ENCODE measurements at regions not wholly inside any gene's neighbourhood (a gene's known extent, or its start where the extent isn't known, plus 50 kb on each side); places are given as distances from the start of the nearest gene placed in this dataset.

GRCh38 chr1:65067491-65068201, 80.4 kb upstream of the AK4 start:
- Histone ChIP-seq H3K9me3 (no peaks in the 10 kb centered on the region), H3K36me3 (peaks cover 0 to 11% (median 0%) of the 10 kb centered on the region in 9 donors), H3K27me3 (no peaks in the 10 kb centered on the region), H3K4me1 (peaks cover 0 to 43% (median 31%) of the 10 kb centered on the region in 12 donors), H3K27ac (peak overlapping the region; percentile 95 to 100 (median 99)), H3K4me3 (peak overlapping the region; percentile 71 to 98 (median 88))
- TF ChIP-seq POLR2A (IDR thresholded peaks at IDR 0.05) (peak in 1 of 2 donors; percentile 65), CTCF (IDR thresholded peaks at IDR 0.05) (no peak)
- peak; percentile 72 to 85 (median 81) for DNase-seq
- WGBS, 4 donors: 0 to 1% (median 0%) methylated on average over 37 to 61 of the region's 61 CpGs
- intact Hi-C loops (cut with DNase I): loop anchor here in 9 of 10 donors (2.0 to 10.0 kb wide), 15 partner anchors 65 to 617 kb away; partner anchors contain the start of genes AK4 (in 7 of the 9), LEPR (in 6 of the 9), LEPROT (in 6 of the 9) and JAK1 (in 3 of the 9)
- peak; percentile 45 to 63 (median 58) for ATAC-seq

- no peak for DNase-seq
- H3K27ac ChIP-seq: peak overlapping the region; percentile 95 to 100 (median 99)
- peaks cover 0 to 7% (median 0%) of the 10 kb centered on the region in 9 donors for H3K36me3 ChIP-seq
- 1 to 5% (median 4%) methylated on average over 20 of the region's 20 CpGs for WGBS, 4 donors
- H3K9me3 ChIP-seq: no peaks in the 10 kb centered on the region
- peak overlapping the region; percentile 70 to 98 (median 88) for H3K4me3 ChIP-seq
- intact Hi-C loops (cut with DNase I): loop anchor here in 9 of 10 donors (2.0 to 10.0 kb wide), 13 partner anchors 66 to 616 kb away; partner anchors contain the start of genes LEPR (in 6 of the 9), LEPROT (in 6 of the 9), AK4 (in 5 of the 9) and JAK1 (in 2 of the 9)
- TF ChIP-seq POLR2A (IDR thresholded peaks at IDR 0.05) (no peak), CTCF (IDR thresholded peaks at IDR 0.05) (no peak)
- ATAC-seq: no peak
- peaks cover 0 to 36% (median 23%) of the 10 kb centered on the region in 12 donors for H3K4me1 ChIP-seq
- H3K27me3 ChIP-seq: no peaks in the 10 kb centered on the region
These were observed 79.6 kb upstream of the AK4 start for GRCh38 chr1:65068202-65069010.

GRCh38 chr1:65069011-65069565, 78.9 kb upstream of the AK4 start:
- intact Hi-C loops (cut with DNase I): loop anchor here in 9 of 10 donors (2.0 to 10.0 kb wide), 13 partner anchors 66 to 616 kb away; partner anchors contain the start of genes LEPR (in 6 of the 9), LEPROT (in 6 of the 9), AK4 (in 5 of the 9) and JAK1 (in 2 of the 9)
- Histone ChIP-seq H3K9me3 (no peaks in the 10 kb centered on the region), H3K27ac (peak overlapping the region; percentile 95 to 100 (median 99)), H3K4me3 (peak overlapping the region in 11 of 12 donors; percentile 71 to 98 (median 88)), H3K36me3 (peaks cover 0 to 5% (median 0%) of the 10 kb centered on the region in 9 donors), H3K27me3 (no peaks in the 10 kb centered on the region), H3K4me1 (peaks cover 0 to 33% (median 20%) of the 10 kb centered on the region in 12 donors)
- WGBS, 4 donors: 66 to 78% (median 72%) methylated on average over 6 of the region's 6 CpGs
- no peak for DNase-seq
- ATAC-seq: no peak
- no peak for TF ChIP-seq POLR2A (IDR thresholded peaks at IDR 0.05)
- TF ChIP-seq CTCF (IDR thresholded peaks at IDR 0.05): no peak

All from heart left ventricle (tissue), 16 donors.